A549 (cell line): ENCODE measurements at regions not wholly inside any gene's neighbourhood (a gene's known extent, or its start where the extent isn't known, plus 50 kb on each side); places are given as distances from the start of the nearest gene placed in this dataset.

Experiments used
- ATAC-seq, 2 experiments: fragments of 200-7000 bp in 1 of 2; fragments of >200 bp in 1 of 2; cut with Nextera tagmentation in 1 of 2; cut with Tn5 transposase in 1 of 2; 3 replicates each; pipeline versions ENCODE4 v1.8.0 to v1.9.1; 2018 to 2020; ENCODE audit warnings: mild to moderate bottlenecking in 1 of 2, moderate library complexity in 1 of 2
- CTCF ChIA-PET: fragments of 300-600 bp; sonication (Branson Sonifier 250); formaldehyde crosslinking; extraction: SDS; loops from one replicate; lab custom pipeline; 2021; ENCODE audit warnings: antibody characterized with exemption, inconsistent platforms; lab: Yijun Ruan, JAX
- POLR2A ChIA-PET: fragments of 350-600 bp; formaldehyde crosslinking; extraction: SDS; loops from one replicate; lab custom pipeline; 2021; ENCODE audit warnings: antibody characterized with exemption, inconsistent platforms; lab: Yijun Ruan, JAX
- DNase-seq, 2 experiments: peaks; one replicate each; pipeline versions ENCODE4 v3.0.0 to v3.0.0-alpha.2; 2011 to 2016; ENCODE audit warnings: low read depth in 1 of 2, low spot score in 1 of 2
- FAIRE-seq: peaks from 2 replicates; lab custom pipeline; 2011; peaks lifted over from hg19 to GRCh38; lab: Jason Lieb, UNC
- H3K27ac ChIP-seq, 2 experiments: fragments of >200 bp; sonication (Bioruptor Twin); formaldehyde crosslinking; 3 replicates each; pipeline ENCODE4 v1.5.1; 2016 to 2017
- H3K4me1 ChIP-seq: fragments of >200 bp; sonication (Bioruptor Twin); formaldehyde crosslinking; 3 replicates; pipeline ENCODE4 v1.6.1; 2016
- H3K4me2 ChIP-seq: fragments of >200 bp; sonication (Bioruptor Twin); formaldehyde crosslinking; 3 replicates; pipeline ENCODE4 v1.6.1; 2016
- H3K4me3 ChIP-seq: fragments of >200 bp; sonication (Bioruptor Twin); formaldehyde crosslinking; 3 replicates; pipeline ENCODE4 v1.5.1; 2016
- H3K9me3 ChIP-seq: fragments of >200 bp; sonication (Bioruptor Twin); formaldehyde crosslinking; 3 replicates; pipeline ENCODE4 v1.6.1; 2016
- CBX2 ChIP-seq: fragments of 200-600 bp; sonication (generic); IDR thresholded peaks from 2 replicates; pipeline ENCODE4 v1.6.1; 2016; ENCODE audit warnings: low read depth, mild to moderate bottlenecking, borderline replicate concordance
- CHD2 ChIP-seq: fragments of 150-350 bp; IDR thresholded peaks from 2 replicates; pipeline ENCODE4 v1.6.1; 2014; ENCODE audit warnings: low read length; ENCODE audit not compliant: partially characterized antibody
- CHD4 ChIP-seq: fragments of 200-600 bp; sonication (generic); IDR thresholded peaks from 2 replicates; pipeline ENCODE4 v1.6.1; 2016; ENCODE audit warnings: antibody characterized with exemption, mild to moderate bottlenecking, borderline replicate concordance
- EHF ChIP-seq: fragments of 250-450 bp; sonication (Bioruptor Pico); IDR thresholded peaks from 2 replicates; pipeline ENCODE4 v1.5.0; 2020; ENCODE audit warnings: mild to moderate bottlenecking
- EHMT2 ChIP-seq: fragments of 200-600 bp; sonication (generic); IDR thresholded peaks from 2 replicates; pipeline ENCODE4 v1.6.1; 2016; ENCODE audit warnings: antibody characterized with exemption, low read depth, mild to moderate bottlenecking, moderate library complexity
- ELK1 ChIP-seq: fragments of 150-350 bp; IDR thresholded peaks from 2 replicates; pipeline ENCODE4 v1.6.1; 2014; ENCODE audit warnings: low read depth, mild to moderate bottlenecking, low read length
- EP300 ChIP-seq, 2 experiments: fragments of >200 bp; sonication (Bioruptor Twin); formaldehyde crosslinking; IDR thresholded peaks; 2 replicates in 1 of 2; 3 replicates in 1 of 2; pipeline ENCODE4 v1.6.1; 2016 to 2017
- ESRRA ChIP-seq: fragments of 150-350 bp; IDR thresholded peaks from 2 replicates; pipeline ENCODE4 v1.6.1; 2014; ENCODE audit warnings: mild to moderate bottlenecking, low read length, borderline replicate concordance
- FOXS1 ChIP-seq: fragments of 250-450 bp; sonication (Bioruptor Pico); IDR thresholded peaks from 2 replicates; pipeline ENCODE4 v1.5.0; 2020; ENCODE audit warnings: mild to moderate bottlenecking, moderate library complexity
- HEYL ChIP-seq: fragments of 250-450 bp; sonication (Bioruptor Pico); IDR thresholded peaks from 2 replicates; pipeline ENCODE4 v1.8.0; 2021; ENCODE audit warnings: mild to moderate bottlenecking, moderate library complexity
- HOXB5 ChIP-seq: fragments of 250-450 bp; sonication (Bioruptor Pico); IDR thresholded peaks from 2 replicates; pipeline ENCODE4 v1.5.0; 2020; ENCODE audit warnings: mild to moderate bottlenecking, moderate library complexity
- JUNB ChIP-seq: fragments of >200 bp; sonication (Bioruptor Twin); formaldehyde crosslinking; IDR thresholded peaks from 2 replicates; pipeline ENCODE4 v1.6.1; 2016
- KDM1A ChIP-seq: fragments of 200-600 bp; sonication (generic); IDR thresholded peaks from 2 replicates; pipeline ENCODE4 v1.6.1; 2016; ENCODE audit warnings: low read depth, mild to moderate bottlenecking
- KDM5A ChIP-seq: fragments of 200-600 bp; sonication (generic); IDR thresholded peaks from 2 replicates; pipeline ENCODE4 v1.6.1; 2016; ENCODE audit warnings: antibody characterized with exemption, mild to moderate bottlenecking
- MAZ ChIP-seq: fragments of 150-350 bp; IDR thresholded peaks from 2 replicates; pipeline ENCODE4 v1.6.1; 2014; ENCODE audit warnings: antibody characterized with exemption, low read depth, low read length, borderline replicate concordance
- NPAS2 ChIP-seq: fragments of 250-450 bp; sonication (Bioruptor Pico); IDR thresholded peaks from 2 replicates; pipeline ENCODE4 v1.8.0; 2022; ENCODE audit warnings: mild to moderate bottlenecking, moderate library complexity, borderline replicate concordance
- PBX3 ChIP-seq: IDR thresholded peaks from 2 replicates; pipeline ENCODE4 v1.6.1; 2012
- POLR2A ChIP-seq: IDR thresholded peaks from 2 replicates; pipeline ENCODE4 v1.6.1; 2012; ENCODE audit warnings: mild to moderate bottlenecking, low read length
- RAD21 ChIP-seq, 2 experiments: fragments of >200 bp in 1 of 2; sonication (Bioruptor Twin) in 1 of 2; formaldehyde crosslinking in 1 of 2; IDR thresholded peaks in 1 of 2; conservative IDR thresholded peaks in 1 of 2; 2 replicates in 1 of 2; 3 replicates in 1 of 2; pipeline ENCODE4 v1.6.1; 2012 to 2018; ENCODE audit warnings: inconsistent platforms in 1 of 2
- RCOR1 ChIP-seq: fragments of 150-350 bp; IDR thresholded peaks from 2 replicates; pipeline ENCODE4 v1.6.1; 2014; ENCODE audit warnings: antibody characterized with exemption, low read length, low read depth
- SMC3 ChIP-seq: fragments of >200 bp; sonication (Bioruptor Twin); formaldehyde crosslinking; IDR thresholded peaks from 3 replicates; pipeline ENCODE4 v1.6.1; 2018; ENCODE audit warnings: inconsistent platforms
- ZC3H11A ChIP-seq: fragments of 450-650 bp; IDR thresholded peaks from 2 replicates; pipeline ENCODE4 v1.6.1; 2014; ENCODE audit warnings: antibody characterized with exemption, mild to moderate bottlenecking
- WGBS: methylation state at CpG from one replicate; pipeline ENCODE4 v1.1.6; 2017; ENCODE audit errors: missing lambda C conversion rate; 5-methylcytosine and 5-hydroxymethylcytosine counted together
- TF ChIP-seq, protein P1 (sequence below): fragments of 450-650 bp; IDR thresholded peaks from 2 replicates; pipeline ENCODE4 v1.6.1; 2014; ENCODE audit warnings: antibody characterized with exemption
- TF ChIP-seq, protein P2 (sequence below): fragments of >200 bp; sonication (Bioruptor Twin); formaldehyde crosslinking; IDR thresholded peaks from 2 replicates; pipeline ENCODE4 v1.6.1; 2016

DNA sequence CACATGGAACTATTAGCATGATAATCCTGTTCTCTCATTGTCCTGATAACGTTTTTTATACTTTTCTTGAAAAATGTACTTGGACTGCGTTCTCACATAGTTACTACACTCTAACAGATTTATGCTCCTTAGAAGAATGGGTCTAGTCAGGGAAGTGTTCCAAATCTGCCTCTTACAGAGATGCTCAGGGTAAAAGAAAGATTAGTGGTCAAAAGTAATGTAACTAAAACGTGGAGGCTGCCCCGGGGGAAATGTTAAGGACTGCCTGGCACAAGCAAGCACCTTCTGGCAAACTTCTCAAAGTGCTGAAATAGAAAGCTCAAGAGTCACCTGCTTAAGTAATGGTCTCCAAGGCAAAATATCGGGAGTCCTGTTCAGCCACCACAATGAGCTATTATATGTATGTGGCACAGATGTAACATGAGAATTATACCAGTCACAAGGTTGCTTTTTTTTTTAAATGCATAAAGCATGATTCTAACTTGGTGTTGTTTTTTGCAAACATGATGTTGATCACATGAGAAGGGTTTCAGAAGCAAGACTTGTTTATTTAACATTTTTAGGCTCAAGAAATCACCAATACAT, 244.5 kb upstream of the JARID2 start:
- no peaks in the 10 kb centered on the region for H3K9me3 ChIP-seq
- CTCF ChIA-PET, result no interaction called here

DNA sequence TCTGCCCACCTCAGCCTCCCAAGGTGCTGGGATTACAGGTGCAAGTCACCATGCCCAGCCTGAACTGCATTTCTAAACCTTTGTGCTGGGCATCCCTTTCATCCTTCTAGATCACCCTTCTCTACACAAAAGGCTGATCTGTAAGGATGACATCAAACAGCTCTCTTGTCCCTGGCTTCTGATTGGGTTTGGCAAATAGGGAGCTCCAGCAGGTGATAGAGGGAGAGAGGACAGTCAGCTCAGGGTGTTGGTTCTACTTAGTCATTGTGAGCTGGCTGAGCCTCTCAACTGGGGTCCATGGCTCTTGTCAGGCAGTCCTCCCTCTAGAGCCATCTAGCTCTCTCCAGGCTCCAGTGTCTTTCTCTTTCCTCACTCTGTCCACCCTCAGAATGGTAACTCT, 237.6 kb upstream of the JARID2 start:
- no peak overlapping the region for H3K4me3 ChIP-seq
- DNase-seq (no peak), FAIRE-seq (no peak), ATAC-seq (no peak)
- ChIA-PET POLR2A (no interaction called here), CTCF (no interaction called here)
- H3K9me3 ChIP-seq, result no peaks in the 10 kb centered on the region
- no peak overlapping the region for H3K27ac ChIP-seq
- no peak overlapping the region for H3K4me2 ChIP-seq
- TF ChIP-seq POLR2A, result no peak
- TF ChIP-seq EHMT2, result no peak
- TF ChIP-seq MAZ, result no peak
- TF ChIP-seq ZC3H11A, result no peak
- TF ChIP-seq ELK1, result no peak
- no peak for TF ChIP-seq FOXS1 (CRISPR knock-in tag)
- TF ChIP-seq KDM5A, result no peak
- no peak for TF ChIP-seq CHD4
- TF ChIP-seq HEYL, result no peak
- no peaks in the 10 kb centered on the region for H3K4me1 ChIP-seq

More for the DNA sequence above, 244.5 kb upstream of the JARID2 start:
- TF ChIP-seq KDM1A (no peak), SMC3 (no peak), NPAS2 (no peak), EHMT2 (no peak), RCOR1 (no peak), ESRRA (no peak), CBX2 (no peak), CHD2 (no peak)
- TF ChIP-seq, protein P1, sequence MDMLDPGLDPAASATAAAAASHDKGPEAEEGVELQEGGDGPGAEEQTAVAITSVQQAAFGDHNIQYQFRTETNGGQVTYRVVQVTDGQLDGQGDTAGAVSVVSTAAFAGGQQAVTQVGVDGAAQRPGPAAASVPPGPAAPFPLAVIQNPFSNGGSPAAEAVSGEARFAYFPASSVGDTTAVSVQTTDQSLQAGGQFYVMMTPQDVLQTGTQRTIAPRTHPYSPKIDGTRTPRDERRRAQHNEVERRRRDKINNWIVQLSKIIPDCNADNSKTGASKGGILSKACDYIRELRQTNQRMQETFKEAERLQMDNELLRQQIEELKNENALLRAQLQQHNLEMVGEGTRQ, result no peak
- TF ChIP-seq, protein P2, sequence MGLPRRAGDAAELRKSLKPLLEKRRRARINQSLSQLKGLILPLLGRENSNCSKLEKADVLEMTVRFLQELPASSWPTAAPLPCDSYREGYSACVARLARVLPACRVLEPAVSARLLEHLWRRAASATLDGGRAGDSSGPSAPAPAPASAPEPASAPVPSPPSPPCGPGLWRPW, result no peak
- POLR2A ChIA-PET, result no interaction called here
- WGBS, result 43% methylated on average over 5 of the region's 5 CpGs
- FAIRE-seq (no peak), DNase-seq (no peak), ATAC-seq (no peak)
- Histone ChIP-seq H3K4me3 (no peak overlapping the region), H3K4me2 (no peak overlapping the region), H3K4me1 (no peaks in the 10 kb centered on the region), H3K27ac (no peak overlapping the region)

DNA sequence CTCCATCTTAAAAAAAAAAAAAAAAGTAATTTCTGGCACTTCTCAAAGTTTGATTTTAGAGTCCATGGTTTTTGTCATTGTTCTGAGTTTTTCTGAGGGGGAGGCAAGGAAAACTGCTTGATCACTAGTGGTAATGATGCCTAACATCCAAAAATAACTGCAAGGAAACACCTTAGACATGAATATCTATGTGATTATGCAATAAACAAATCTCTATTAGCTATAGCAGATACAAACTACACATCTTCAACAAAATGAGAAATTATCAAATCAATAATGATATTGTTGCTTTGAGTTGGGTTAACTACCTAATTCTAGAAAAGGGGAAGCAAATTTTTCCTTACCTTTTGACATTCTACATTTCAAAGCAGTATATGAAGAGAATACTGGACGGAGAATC, 230.9 kb upstream of the JARID2 start:
- TF ChIP-seq ESRRA (no peak), PBX3 (no peak), HOXB5 (CRISPR knock-in tag) (no peak), CHD4 (no peak), RAD21 (conservative IDR thresholded peaks at IDR 0.05 in 1 of 2, IDR thresholded peaks at IDR 0.05 in 1 of 2) (no peak), EHF (CRISPR knock-in tag) (no peak), EP300 (IDR thresholded peaks at IDR 0.05) (no peak), JUNB (no peak)
- TF ChIP-seq, all 56 proteins: peak for 0
- Histone ChIP-seq H3K4me2 (no peak overlapping the region), H3K9me3 (no peaks in the 10 kb centered on the region), H3K27ac (no peak overlapping the region), H3K4me1 (no peaks in the 10 kb centered on the region), H3K4me3 (no peak overlapping the region)
- ATAC-seq (no peak), FAIRE-seq (no peak), DNase-seq (no peak)
- CTCF ChIA-PET, result no interaction called here
- POLR2A ChIA-PET, result no interaction called here
- 88% methylated on average over 1 of the region's 1 CpG for WGBS
